Body of pancreas (tissue), 4 donors: ENCODE measurements at regions not wholly inside any gene's neighbourhood (a gene's known extent, or its start where the extent isn't known, plus 50 kb on each side); places are given as distances from the start of the nearest gene placed in this dataset.

Experiments used
- POLR2A ChIP-seq, 3 donors: fragments of 450-650 bp; IDR thresholded peaks; one replicate each; pipeline ENCODE4 v1.6.1; 2016; ENCODE audit warnings: antibody characterized with exemption in 3 of 3, mild to moderate bottlenecking in 2 of 3
- TF ChIP-seq, protein P1 (sequence below), 7 experiments: fragments of 450-650 bp in 4 of 7; fragments of 200-600 bp in 3 of 7; sonication (generic) in 3 of 7; IDR thresholded peaks; one replicate each; pipeline ENCODE4 v1.5.1; 2016 to 2019; ENCODE audit warnings: antibody characterized with exemption in 7 of 7

DNA sequence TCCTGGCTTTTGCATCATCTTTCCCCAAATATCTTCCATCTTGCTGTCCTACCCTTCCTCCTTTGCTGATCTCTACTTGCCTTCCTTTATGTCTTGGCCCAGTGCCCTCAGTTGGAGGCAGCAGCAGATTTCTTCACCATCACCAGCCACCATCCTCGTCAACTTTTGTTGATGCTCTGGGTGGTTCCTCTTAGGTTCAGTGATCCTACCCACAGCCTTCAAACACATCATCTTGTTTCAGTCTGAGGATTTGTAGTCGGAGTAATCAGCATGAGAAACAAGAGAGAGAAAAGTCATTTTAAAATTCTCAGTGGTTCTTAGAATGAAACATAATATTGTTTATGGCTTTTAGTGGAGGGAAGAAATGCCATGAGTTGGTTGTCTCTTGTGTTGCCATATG is 65.8 kb downstream of the FTHL17 start:
- TF ChIP-seq, protein P1, sequence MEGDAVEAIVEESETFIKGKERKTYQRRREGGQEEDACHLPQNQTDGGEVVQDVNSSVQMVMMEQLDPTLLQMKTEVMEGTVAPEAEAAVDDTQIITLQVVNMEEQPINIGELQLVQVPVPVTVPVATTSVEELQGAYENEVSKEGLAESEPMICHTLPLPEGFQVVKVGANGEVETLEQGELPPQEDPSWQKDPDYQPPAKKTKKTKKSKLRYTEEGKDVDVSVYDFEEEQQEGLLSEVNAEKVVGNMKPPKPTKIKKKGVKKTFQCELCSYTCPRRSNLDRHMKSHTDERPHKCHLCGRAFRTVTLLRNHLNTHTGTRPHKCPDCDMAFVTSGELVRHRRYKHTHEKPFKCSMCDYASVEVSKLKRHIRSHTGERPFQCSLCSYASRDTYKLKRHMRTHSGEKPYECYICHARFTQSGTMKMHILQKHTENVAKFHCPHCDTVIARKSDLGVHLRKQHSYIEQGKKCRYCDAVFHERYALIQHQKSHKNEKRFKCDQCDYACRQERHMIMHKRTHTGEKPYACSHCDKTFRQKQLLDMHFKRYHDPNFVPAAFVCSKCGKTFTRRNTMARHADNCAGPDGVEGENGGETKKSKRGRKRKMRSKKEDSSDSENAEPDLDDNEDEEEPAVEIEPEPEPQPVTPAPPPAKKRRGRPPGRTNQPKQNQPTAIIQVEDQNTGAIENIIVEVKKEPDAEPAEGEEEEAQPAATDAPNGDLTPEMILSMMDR (IDR thresholded peaks at IDR 0.05) = no peak
- no peak for TF ChIP-seq POLR2A (IDR thresholded peaks at IDR 0.05)
